ENCODE measurements at regions not wholly inside any gene's neighbourhood (a gene's known extent, or its start where the extent isn't known, plus 50 kb on each side); places are given as distances from the start of the nearest gene placed in this dataset.
"Not testable (repeated sequence)": the region's sequence is repeated elsewhere in the genome, so short reads cannot be mapped to it uniquely, and the experiment has no call there.

DNA sequence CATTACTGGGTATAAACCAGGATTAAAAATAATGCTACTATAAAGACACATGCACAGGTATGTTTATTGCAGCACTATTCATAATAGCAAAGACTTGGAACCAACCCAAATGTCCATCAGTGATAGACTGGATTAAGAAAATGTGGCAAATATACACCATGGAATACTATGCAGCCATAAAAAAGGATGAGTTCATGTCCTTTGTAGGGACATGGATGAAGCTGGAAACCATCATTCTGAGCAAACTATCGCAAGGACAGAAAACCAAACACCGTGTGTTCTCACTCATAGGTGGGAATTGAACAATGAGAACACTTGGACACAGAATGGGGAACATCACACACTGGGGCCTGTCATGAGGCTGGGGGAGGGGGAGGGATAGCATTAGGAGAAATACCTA lies 233.4 kb upstream of the PRSS16 start:
- TF ChIP-seq, protein P1, sequence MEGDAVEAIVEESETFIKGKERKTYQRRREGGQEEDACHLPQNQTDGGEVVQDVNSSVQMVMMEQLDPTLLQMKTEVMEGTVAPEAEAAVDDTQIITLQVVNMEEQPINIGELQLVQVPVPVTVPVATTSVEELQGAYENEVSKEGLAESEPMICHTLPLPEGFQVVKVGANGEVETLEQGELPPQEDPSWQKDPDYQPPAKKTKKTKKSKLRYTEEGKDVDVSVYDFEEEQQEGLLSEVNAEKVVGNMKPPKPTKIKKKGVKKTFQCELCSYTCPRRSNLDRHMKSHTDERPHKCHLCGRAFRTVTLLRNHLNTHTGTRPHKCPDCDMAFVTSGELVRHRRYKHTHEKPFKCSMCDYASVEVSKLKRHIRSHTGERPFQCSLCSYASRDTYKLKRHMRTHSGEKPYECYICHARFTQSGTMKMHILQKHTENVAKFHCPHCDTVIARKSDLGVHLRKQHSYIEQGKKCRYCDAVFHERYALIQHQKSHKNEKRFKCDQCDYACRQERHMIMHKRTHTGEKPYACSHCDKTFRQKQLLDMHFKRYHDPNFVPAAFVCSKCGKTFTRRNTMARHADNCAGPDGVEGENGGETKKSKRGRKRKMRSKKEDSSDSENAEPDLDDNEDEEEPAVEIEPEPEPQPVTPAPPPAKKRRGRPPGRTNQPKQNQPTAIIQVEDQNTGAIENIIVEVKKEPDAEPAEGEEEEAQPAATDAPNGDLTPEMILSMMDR (IDR thresholded peaks at IDR 0.05), result not testable (repeated sequence)
- not testable (repeated sequence) for TF ChIP-seq POLR2AphosphoS5, EP300 (IDR thresholded peaks at IDR 0.05)
